Tibial nerve (tissue), 4 donors: ENCODE measurements at regions not wholly inside any gene's neighbourhood (a gene's known extent, or its start where the extent isn't known, plus 50 kb on each side); places are given as distances from the start of the nearest gene placed in this dataset.

Experiments
- EP300 ChIP-seq, 2 donors: sonication (generic); formaldehyde crosslinking; IDR thresholded peaks; one replicate each; pipeline ENCODE4 v1.6.1; 2017; ENCODE audit warnings: antibody characterized with exemption in 2 of 2, mild to moderate bottlenecking in 1 of 2
- TF ChIP-seq, protein P1 (sequence below), 5 experiments: fragments of 200-600 bp in 3 of 5; fragments of 450-650 bp in 2 of 5; sonication (generic) in 3 of 5; IDR thresholded peaks; one replicate each; pipeline ENCODE4 v1.5.1; 2016 to 2019; ENCODE audit warnings: antibody characterized with exemption in 5 of 5, mild to moderate bottlenecking in 3 of 5, moderate library complexity in 2 of 5

DNA sequence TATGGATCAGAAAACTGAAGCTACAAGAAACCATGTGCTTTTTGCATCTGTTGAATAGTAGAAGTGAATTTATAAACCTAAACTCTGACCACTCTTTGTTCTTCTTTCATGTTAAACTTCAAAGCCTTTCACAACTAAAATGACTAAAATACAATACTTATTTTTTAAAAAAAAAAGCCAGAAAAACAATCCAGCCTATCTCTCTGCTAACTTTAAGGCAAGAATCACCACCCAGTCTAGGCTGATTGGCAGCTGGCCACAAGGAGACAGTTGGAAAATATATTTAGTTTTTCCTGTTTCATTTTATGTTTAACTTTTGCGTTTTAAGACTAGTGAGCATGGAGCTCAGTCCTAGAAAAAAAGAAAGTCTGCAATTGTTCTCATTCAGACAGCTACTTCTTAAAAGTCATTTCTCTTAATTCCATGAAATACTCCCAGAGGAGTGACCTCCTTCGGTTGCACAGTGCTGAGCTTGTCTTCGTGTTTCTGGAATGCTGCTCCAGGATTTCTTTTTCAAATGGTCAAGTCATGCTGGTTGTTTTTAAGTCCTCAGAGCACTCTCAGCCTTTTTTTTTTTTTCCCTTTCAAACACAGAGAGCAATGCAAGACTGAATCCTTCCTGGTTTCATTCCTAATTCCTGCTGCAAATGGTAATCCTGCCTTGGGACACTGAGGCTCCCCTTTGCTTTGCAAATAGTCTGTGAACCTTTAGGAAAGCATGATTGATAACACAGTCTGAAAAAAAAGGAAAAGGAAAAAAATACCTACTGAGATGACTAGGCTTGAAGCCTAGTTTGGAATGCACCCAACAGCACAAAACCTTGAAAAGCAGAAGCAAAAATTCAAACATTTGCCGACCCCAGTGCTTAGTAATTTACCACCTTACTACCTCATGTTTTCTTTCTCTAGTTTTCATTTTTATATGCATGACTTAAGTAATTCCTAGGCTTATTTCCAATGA, 233.3 kb upstream of the DAAM1 start:
- TF ChIP-seq, protein P1, sequence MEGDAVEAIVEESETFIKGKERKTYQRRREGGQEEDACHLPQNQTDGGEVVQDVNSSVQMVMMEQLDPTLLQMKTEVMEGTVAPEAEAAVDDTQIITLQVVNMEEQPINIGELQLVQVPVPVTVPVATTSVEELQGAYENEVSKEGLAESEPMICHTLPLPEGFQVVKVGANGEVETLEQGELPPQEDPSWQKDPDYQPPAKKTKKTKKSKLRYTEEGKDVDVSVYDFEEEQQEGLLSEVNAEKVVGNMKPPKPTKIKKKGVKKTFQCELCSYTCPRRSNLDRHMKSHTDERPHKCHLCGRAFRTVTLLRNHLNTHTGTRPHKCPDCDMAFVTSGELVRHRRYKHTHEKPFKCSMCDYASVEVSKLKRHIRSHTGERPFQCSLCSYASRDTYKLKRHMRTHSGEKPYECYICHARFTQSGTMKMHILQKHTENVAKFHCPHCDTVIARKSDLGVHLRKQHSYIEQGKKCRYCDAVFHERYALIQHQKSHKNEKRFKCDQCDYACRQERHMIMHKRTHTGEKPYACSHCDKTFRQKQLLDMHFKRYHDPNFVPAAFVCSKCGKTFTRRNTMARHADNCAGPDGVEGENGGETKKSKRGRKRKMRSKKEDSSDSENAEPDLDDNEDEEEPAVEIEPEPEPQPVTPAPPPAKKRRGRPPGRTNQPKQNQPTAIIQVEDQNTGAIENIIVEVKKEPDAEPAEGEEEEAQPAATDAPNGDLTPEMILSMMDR (IDR thresholded peaks at IDR 0.05): no peak
- no peak for TF ChIP-seq EP300 (IDR thresholded peaks at IDR 0.05)
